CD4-positive, alpha-beta T cell treated with Interleukin-12 subunit alpha and Interleukin-12 subunit beta, for 1 hour (primary cell): ENCODE measurements at regions not wholly inside any gene's neighbourhood (a gene's known extent, or its start where the extent isn't known, plus 50 kb on each side); places are given as distances from the start of the nearest gene placed in this dataset.

ENCODE experiments used
- DNase-seq: peaks from one replicate; pipeline ENCODE4 v3.0.0-alpha.2; 2020

DNA sequence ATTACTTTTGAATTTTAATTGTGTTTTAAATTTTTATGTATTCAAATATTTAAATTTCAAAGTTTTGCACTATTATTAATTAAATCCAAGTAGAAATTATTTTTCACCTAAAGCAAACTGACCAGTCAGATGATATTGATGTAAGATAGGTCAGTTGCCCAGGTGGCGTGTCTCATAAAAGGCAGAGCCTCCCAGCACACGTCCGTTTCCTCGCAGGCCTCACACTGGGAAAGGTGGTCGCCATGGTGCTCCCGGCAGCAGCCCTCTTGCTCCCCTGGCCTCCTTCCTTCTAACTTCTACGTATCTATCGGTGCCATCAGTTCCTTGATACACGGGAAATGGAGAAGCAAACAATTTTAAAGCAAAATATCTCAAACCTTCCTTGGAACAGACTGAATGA lies 516.8 kb downstream of the GALR1 start:
- no peak for DNase-seq

- no peak for DNase-seq
Observed at GRCh38 chr18:77772177-77772576, 522.5 kb downstream of the GALR1 start.

- no peak for DNase-seq
Observed at GRCh38 chr18:77776104-77776503, 526.5 kb downstream of the GALR1 start.

- DNase-seq = no peak
Observed at GRCh38 chr18:77777163-77777562, 527.5 kb downstream of the GALR1 start.

- no peak for DNase-seq
Observed at GRCh38 chr18:77784759-77785379, 535.2 kb downstream of the GALR1 start.

GRCh38 chr18:77785415-77785975 lies 535.8 kb downstream of the GALR1 start:
- DNase-seq = no peak

- no peak for DNase-seq
Observed at GRCh38 chr18:77803024-77803423, 553.4 kb downstream of the GALR1 start.

DNA sequence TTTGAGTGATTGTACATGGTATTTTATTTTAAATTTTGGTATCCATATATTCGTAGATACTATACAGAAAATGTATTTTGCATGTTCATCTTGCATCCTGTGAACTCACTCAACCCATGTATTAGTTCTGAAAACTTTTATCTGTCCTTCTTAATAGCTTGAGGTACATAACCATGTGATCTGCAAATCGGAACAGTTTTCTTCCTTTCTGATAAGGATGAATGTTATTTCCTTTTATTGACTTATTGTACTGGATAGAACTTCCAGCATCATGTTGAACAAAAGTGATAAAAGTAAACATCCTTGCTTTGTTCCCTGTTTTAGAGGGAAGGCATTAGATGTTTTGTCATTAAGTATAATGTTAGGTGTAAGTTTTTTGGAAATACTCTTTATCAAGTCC lies 554.7 kb downstream of the GALR1 start:
- no peak for DNase-seq

GRCh38 chr18:77807650-77808049 lies 558.0 kb downstream of the GALR1 start:
- DNase-seq = no peak

GRCh38 chr18:77811503-77811902 lies 561.9 kb downstream of the GALR1 start:
- no peak for DNase-seq

DNA sequence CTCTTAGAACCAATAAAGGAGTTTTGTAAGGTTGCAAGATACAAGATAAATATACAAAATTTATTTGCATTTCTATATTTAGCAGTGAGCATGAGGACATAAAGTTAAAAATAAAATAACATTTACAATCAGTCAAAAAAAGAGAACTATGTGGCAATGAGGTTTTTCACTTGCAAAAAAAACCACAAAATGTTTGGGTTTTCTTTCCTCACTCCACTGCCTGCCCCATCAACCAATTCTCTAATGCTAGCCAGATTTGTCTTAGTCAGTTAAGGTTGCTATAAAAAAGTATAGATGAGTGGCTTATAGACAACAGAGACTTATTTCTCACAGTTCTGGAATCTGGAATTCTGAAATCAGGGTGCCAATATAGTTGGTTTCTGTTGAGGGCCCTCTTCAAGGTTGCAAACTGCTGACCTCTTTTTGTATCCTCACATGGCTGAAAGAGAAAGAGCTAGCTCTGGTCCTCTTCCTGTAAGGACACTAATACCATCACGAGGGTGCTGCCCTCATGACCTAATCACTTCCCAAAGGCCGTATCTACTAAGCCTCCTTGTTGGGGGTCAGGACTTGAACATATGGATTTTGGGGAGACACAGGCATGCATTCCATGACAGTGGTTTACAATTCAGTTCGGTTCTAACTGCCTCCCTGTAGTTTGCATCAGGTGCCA lies 566.2 kb downstream of the GALR1 start:
- no peak for DNase-seq

DNA sequence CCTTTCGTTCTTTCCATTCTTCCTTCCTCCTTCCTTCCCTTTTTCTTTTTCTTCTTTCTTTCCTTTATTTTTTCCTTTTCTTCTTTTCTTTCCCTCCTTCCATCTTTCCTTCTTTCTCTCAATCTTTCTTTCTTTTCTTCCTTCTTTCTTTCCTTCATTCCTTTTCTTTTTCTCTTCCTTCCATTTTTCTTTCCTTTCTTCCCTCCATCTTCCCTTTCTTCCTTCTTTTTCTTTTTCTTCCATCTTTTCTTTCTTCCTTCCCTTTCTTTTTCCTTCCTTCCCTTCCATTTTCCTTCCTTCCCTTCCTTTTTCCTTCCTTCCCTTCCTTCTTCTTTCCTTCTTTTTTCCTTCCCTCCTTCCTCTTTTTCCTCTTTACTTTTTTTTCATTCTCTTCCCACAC lies 568.7 kb downstream of the GALR1 start:
- no peak for DNase-seq

- no peak for DNase-seq
Observed at GRCh38 chr18:77820472-77820871, 570.8 kb downstream of the GALR1 start.

DNA sequence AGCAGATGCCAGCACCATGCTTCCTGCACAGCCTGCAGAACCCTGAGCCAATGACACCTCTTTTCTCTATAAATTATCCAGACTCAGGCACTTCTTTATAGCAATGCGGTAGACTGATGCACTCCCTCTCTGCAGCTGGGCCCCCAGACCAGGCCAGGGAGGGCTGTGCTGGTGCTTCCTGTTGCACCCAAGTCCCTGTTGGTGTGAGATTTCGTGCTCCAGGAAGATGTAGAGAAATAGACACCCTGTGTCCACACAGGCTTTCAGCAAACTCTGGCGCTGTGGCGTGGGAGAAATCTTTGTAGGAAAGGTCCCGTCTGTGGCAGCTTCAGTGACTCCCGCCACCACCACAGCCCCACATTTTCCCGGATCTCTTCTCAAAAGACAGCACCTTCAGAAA lies 572.2 kb downstream of the GALR1 start:
- no peak for DNase-seq

- no peak for DNase-seq
Observed at GRCh38 chr18:77822632-77823031, 573.0 kb downstream of the GALR1 start.

GRCh38 chr18:77833807-77834206 lies 584.2 kb downstream of the GALR1 start:
- DNase-seq = no peak

- DNase-seq = no peak
Observed at GRCh38 chr18:77851802-77852201, 602.2 kb downstream of the GALR1 start.

GRCh38 chr18:77853859-77854258 lies 604.2 kb downstream of the GALR1 start:
- no peak for DNase-seq

DNA sequence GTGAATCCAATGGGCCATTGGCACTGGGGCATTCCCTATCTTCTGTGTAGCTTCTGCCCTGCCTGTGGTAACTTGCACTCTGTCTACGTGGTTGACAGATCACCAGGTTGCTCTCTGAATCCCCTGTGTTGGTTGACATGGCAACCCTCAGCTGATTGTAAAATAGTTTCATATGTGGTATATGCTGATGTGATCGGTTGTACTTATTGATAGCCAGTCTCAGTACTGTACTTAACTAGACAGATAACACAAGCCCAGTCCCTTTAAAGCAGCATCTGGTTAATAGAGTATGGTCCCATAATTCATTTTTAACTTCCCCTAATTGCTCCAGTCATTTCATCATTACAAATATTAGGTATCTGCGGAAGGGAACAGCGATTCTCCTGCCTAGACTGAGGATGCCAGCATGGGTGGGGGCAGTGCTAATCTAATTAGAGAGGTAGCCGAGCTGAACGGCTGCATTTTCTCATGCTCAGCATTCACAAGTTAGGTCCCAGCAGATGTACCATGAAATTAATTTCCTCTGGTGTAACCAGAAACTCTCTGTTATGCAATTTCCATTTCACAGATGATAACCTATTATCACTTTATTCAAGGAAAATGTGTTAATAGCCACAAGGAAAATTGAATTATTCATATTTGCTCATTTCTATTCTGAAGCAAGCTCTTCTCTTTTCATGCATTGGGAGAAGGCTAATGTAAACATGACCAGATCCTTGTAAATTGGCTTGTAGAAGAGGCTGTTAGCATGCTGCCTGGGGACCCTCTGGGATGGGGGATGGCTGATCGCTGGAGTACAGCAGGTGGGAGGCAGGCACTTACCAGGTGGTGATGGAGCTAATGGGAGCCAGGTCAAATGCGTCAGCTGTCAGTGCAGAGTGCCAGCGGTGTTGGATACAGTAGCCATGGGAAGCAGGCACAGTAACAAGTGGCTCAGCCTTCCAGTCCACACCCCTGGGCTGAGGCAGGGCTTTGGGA lies 608.3 kb downstream of the GALR1 start:
- DNase-seq = no peak

GRCh38 chr18:77859634-77860033 lies 610.0 kb downstream of the GALR1 start:
- no peak for DNase-seq

- no peak for DNase-seq
Observed at GRCh38 chr18:77862066-77862757, 612.6 kb downstream of the GALR1 start.

GRCh38 chr18:77865853-77866252 lies 616.2 kb downstream of the GALR1 start:
- no peak for DNase-seq

DNA sequence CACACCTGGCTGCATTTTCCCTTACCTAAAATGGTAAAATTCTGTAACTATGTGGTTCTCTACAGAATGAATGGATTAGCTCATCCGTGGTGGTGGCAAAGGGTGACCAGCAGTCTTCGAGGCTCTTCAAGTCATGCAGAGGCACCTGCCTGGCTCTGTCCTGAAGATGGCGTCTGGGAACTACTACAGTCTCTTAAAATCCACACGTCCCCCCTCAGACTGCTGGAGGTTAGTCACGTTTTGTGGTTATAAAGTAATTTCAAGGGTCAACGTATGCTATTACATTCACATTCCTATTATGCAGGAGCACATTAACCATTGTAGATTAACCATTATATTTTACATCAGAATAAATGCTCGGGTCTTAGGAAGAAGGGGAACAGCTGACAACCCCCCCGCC lies 616.7 kb downstream of the GALR1 start:
- no peak for DNase-seq
